AG04450 (cell line): ENCODE measurements at regions not wholly inside any gene's neighbourhood (a gene's known extent, or its start where the extent isn't known, plus 50 kb on each side); places are given as distances from the start of the nearest gene placed in this dataset.

ENCODE experiments used
- CTCF ChIA-PET: fragments of 300-600, 350-600 bp; formaldehyde crosslinking; extraction: SDS; loops from one replicate; lab custom pipeline; 2022; ENCODE audit warnings: antibody characterized with exemption, inconsistent platforms; lab: Charles Lee
- POLR2A ChIA-PET: fragments of 350-600 bp; formaldehyde crosslinking; extraction: SDS; loops from one replicate; lab custom pipeline; 2021; ENCODE audit warnings: antibody characterized with exemption, inconsistent platforms; lab: Yijun Ruan, JAX
- DNase-seq: peaks from one replicate; pipeline ENCODE4 v3.0.0-alpha.2; 2011; ENCODE audit warnings: low read depth, low spot score
- H3K27ac ChIP-seq: one replicate; pipeline ENCODE4 v1.5.1; 2012; ENCODE audit warnings: low read depth, low read length, control low read depth
- H3K27me3 ChIP-seq: one replicate; pipeline ENCODE4 v1.6.0; 2012; ENCODE audit warnings: low read length; ENCODE audit not compliant: control insufficient read depth, insufficient read depth
- H3K4me3 ChIP-seq: 2 replicates; pipeline ENCODE4 v1.5.1; 2011; ENCODE audit warnings: mild to moderate bottlenecking, low read depth, low read length, control low read depth
- H3K9me3 ChIP-seq: 2 replicates; pipeline ENCODE4 v1.5.1; 2012; ENCODE audit warnings: low read length; ENCODE audit not compliant: control insufficient read depth, insufficient read depth
- CTCF ChIP-seq: IDR thresholded peaks from 2 replicates; pipeline ENCODE4 v1.5.1; 2011; ENCODE audit warnings: low read depth, low read length, control low read depth, inconsistent platforms

DNA sequence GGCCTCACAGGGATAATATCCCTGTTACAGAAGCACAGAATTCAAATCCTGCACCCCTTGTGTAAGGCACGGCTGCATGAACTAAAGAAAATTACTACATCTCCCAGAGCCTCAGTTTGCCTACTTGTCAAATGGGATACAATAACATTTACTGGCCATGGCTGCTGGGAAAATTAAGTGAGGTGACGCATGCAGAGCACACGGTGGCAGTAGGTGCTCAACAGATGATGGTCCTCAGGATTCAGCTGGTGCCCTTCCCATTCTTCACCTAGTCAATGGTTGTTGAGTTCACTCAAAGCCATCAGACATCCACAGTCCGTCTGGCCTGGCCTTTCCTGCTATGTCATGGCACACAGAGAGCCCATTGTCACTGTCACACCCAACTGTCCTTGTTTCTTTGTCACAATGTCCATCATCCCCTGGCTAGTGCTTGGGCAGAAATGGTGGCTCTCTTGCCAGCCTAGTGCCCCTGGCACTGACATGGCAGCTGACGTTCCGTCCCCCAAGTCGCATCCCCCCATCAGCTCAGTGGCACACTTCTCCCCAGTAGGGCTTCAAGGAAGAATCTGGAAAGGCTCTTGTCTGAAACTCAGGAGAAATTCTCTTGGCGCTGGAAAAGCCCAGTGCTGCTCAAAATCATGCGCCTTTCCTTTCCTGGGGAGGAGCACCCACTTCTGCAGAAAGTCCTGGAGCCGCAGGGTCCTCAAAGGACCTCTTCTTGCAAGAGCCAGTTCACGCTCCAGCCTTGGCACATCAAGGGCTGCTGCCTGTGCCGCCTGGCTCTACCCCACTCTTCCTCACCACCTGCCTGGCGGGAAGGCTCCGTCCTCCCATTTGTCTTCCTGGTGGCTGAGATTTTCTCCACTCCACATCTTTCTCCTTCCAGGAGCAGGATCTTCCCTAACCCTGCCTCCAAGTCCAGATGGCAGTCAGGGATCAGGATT is 55.9 kb upstream of the SLC66A3 start:
- H3K27me3 ChIP-seq: peaks cover 3% of the 10 kb centered on the region
- no peak for TF ChIP-seq CTCF
- DNase-seq: no peak
- H3K27ac ChIP-seq: no peak overlapping the region
- CTCF ChIA-PET: no interaction called here
- POLR2A ChIA-PET: no interaction called here
- no peak overlapping the region for H3K4me3 ChIP-seq
- peaks cover 4% of the 10 kb centered on the region; the same call in 1 of the 2 replicates for H3K9me3 ChIP-seq

DNA sequence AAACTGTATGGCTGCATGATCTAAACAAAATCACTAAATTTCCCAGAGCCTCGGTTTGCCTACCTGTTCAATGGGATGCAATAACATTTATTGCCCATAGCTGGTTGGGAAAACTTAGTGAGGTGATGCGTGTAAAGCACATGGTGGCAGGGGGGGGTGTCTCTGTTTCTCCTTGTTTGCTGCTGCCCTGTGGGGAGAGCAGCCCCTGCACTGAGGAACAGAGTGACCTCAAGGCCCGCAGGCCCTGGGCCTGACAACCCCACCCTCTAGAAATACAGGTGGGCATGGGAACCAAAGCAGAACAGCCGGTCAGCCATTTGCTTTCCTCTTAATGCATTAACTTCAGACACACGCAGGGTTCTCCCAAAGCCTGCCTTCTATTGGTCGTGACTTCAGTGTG is 55.1 kb upstream of the SLC66A3 start:
- TF ChIP-seq CTCF: no peak
- CTCF ChIA-PET: no interaction called here

GRCh38 chr2:11100976-11101375 is 54.3 kb upstream of the SLC66A3 start:
- CTCF ChIA-PET: no interaction called here

More for the DNA sequence above, 55.1 kb upstream of the SLC66A3 start:
- Histone ChIP-seq H3K27ac (no peak overlapping the region), H3K9me3 (peaks cover 4% of the 10 kb centered on the region; the same call in 1 of the 2 replicates), H3K4me3 (no peak overlapping the region), H3K27me3 (peaks cover 3% of the 10 kb centered on the region)
- no peak for DNase-seq
- POLR2A ChIA-PET: no interaction called here

GRCh38 chr2:11101430-11101829 is 53.8 kb upstream of the SLC66A3 start:
- ChIA-PET POLR2A (no interaction called here), CTCF (no interaction called here)
- H3K27ac ChIP-seq: no peak overlapping the region
- DNase-seq: no peak
- no peak for TF ChIP-seq CTCF
- H3K4me3 ChIP-seq: no peak overlapping the region
- peaks cover 3% of the 10 kb centered on the region for H3K27me3 ChIP-seq
- H3K9me3 ChIP-seq: peaks cover 4% of the 10 kb centered on the region; the same call in 1 of the 2 replicates

More at GRCh38 chr2:11100976-11101375, 54.3 kb upstream of the SLC66A3 start:
- Histone ChIP-seq H3K27me3 (peaks cover 3% of the 10 kb centered on the region), H3K4me3 (no peak overlapping the region), H3K27ac (no peak overlapping the region), H3K9me3 (peaks cover 4% of the 10 kb centered on the region; the same call in 1 of the 2 replicates)
- POLR2A ChIA-PET: no interaction called here
- no peak for TF ChIP-seq CTCF
- no peak for DNase-seq

DNA sequence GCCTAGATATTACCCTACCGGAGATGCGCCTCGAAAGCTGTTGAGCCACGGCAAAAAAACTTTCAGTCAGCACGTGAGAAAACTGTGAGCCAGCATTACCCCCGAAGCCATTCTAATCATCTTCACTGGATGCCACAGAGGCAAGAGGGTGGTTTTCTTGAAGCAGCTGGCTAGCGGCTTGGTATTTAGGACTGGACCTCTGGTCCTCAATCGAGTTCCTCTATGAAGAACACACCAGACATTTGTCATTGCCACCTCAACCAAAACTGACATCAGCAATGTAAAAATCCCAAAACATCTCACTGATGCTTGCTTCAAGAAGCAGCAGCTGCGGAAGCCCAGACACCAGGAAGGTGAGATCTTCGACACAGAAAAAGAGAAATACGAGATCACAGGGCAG is 52.8 kb upstream of the SLC66A3 start:
- H3K9me3 ChIP-seq: peaks cover 4% of the 10 kb centered on the region; the same call in 1 of the 2 replicates
- H3K27me3 ChIP-seq: peaks cover 3% of the 10 kb centered on the region
- no peak for TF ChIP-seq CTCF
- no peak for DNase-seq
- no peak overlapping the region for H3K27ac ChIP-seq
- ChIA-PET CTCF (no interaction called here), POLR2A (no interaction called here)
- no peak overlapping the region for H3K4me3 ChIP-seq
